GM23338 (cell line): ENCODE measurements at regions not wholly inside any gene's neighbourhood (a gene's known extent, or its start where the extent isn't known, plus 50 kb on each side); places are given as distances from the start of the nearest gene placed in this dataset.

Experiments used
- CREB1 ChIP-seq: fragments of 250-450 bp; sonication (Bioruptor Pico); IDR thresholded peaks from 2 replicates; pipeline ENCODE4 v1.5.0; 2020; ENCODE audit warnings: low read depth, mild to moderate bottlenecking, moderate library complexity
- EZH2 ChIP-seq: fragments of 200-600 bp; sonication (generic); IDR thresholded peaks from one replicate; pipeline ENCODE4 v1.8.0; 2017; ENCODE audit warnings: antibody characterized with exemption, mild to moderate bottlenecking, low read depth; ENCODE audit not compliant: unreplicated experiment
- EZH2phosphoT487 ChIP-seq: fragments of 200-600 bp; sonication (generic); IDR thresholded peaks from one replicate; pipeline ENCODE4 v1.8.1; 2018; ENCODE audit warnings: antibody characterized with exemption; ENCODE audit not compliant: unreplicated experiment
- JUNB ChIP-seq: IDR thresholded peaks from one replicate; pipeline ENCODE4 v1.6.1; 2016; ENCODE audit warnings: antibody characterized with exemption; ENCODE audit not compliant: unreplicated experiment
- POLR2AphosphoS5 ChIP-seq: IDR thresholded peaks from 2 replicates; pipeline ENCODE4 v1.6.1; 2016; ENCODE audit warnings: antibody characterized with exemption, low read depth
- ZNF114 ChIP-seq: fragments of 250-450 bp; sonication (Bioruptor Pico); IDR thresholded peaks from 2 replicates; pipeline ENCODE4 v1.5.0; 2020; ENCODE audit warnings: mild to moderate bottlenecking, moderate library complexity
- ZNF331 ChIP-seq: fragments of 250-450 bp; sonication (Bioruptor Pico); IDR thresholded peaks from 2 replicates; pipeline ENCODE4 v1.5.0; 2020; ENCODE audit warnings: low read depth, mild to moderate bottlenecking, moderate library complexity
- TF ChIP-seq, protein P1 (sequence below), 2 experiments: fragments of 200-600 bp in 1 of 2; sonication (generic) in 1 of 2; conservative IDR thresholded peaks; 2 replicates each; pipeline versions ENCODE4 v1.5.1 to v1.6.1; 2016 to 2017; ENCODE audit warnings: antibody characterized with exemption in 2 of 2, low read depth in 2 of 2, mild to moderate bottlenecking in 2 of 2, moderate library complexity in 1 of 2
- TF ChIP-seq, protein P2 (sequence below): IDR thresholded peaks from one replicate; pipeline ENCODE4 v1.6.1; 2018; ENCODE audit warnings: antibody characterized with exemption; ENCODE audit not compliant: unreplicated experiment
- TF ChIP-seq, protein P3 (sequence below): IDR thresholded peaks from 2 replicates; pipeline ENCODE4 v1.6.1; 2016; ENCODE audit warnings: antibody characterized with exemption

DNA sequence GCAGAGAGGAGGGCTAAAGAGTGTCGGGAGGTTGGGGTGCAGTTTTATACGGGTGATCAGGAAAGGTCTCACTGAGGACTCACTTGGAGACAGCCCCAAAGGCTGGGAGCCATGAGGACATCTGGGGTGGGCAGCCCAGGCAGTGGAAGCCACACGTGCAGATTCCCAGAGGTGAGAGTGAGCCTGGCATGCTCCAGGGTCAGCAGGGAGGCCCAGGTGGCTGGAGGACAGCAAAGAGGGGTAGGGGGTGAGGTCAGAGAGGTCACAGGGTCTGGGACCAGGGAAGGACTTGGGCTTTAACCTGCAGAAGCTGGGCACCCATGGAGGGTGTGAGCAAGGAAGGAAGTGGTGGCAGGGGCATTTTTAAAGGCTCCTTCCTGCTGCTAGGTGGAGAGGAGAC is 481.7 kb downstream of the MATN1 start:
- TF ChIP-seq, protein P1, sequence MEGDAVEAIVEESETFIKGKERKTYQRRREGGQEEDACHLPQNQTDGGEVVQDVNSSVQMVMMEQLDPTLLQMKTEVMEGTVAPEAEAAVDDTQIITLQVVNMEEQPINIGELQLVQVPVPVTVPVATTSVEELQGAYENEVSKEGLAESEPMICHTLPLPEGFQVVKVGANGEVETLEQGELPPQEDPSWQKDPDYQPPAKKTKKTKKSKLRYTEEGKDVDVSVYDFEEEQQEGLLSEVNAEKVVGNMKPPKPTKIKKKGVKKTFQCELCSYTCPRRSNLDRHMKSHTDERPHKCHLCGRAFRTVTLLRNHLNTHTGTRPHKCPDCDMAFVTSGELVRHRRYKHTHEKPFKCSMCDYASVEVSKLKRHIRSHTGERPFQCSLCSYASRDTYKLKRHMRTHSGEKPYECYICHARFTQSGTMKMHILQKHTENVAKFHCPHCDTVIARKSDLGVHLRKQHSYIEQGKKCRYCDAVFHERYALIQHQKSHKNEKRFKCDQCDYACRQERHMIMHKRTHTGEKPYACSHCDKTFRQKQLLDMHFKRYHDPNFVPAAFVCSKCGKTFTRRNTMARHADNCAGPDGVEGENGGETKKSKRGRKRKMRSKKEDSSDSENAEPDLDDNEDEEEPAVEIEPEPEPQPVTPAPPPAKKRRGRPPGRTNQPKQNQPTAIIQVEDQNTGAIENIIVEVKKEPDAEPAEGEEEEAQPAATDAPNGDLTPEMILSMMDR (conservative IDR thresholded peaks at IDR 0.05; ENCODE audit: low read depth in 2 of 2): no peak
- TF ChIP-seq, protein P2, sequence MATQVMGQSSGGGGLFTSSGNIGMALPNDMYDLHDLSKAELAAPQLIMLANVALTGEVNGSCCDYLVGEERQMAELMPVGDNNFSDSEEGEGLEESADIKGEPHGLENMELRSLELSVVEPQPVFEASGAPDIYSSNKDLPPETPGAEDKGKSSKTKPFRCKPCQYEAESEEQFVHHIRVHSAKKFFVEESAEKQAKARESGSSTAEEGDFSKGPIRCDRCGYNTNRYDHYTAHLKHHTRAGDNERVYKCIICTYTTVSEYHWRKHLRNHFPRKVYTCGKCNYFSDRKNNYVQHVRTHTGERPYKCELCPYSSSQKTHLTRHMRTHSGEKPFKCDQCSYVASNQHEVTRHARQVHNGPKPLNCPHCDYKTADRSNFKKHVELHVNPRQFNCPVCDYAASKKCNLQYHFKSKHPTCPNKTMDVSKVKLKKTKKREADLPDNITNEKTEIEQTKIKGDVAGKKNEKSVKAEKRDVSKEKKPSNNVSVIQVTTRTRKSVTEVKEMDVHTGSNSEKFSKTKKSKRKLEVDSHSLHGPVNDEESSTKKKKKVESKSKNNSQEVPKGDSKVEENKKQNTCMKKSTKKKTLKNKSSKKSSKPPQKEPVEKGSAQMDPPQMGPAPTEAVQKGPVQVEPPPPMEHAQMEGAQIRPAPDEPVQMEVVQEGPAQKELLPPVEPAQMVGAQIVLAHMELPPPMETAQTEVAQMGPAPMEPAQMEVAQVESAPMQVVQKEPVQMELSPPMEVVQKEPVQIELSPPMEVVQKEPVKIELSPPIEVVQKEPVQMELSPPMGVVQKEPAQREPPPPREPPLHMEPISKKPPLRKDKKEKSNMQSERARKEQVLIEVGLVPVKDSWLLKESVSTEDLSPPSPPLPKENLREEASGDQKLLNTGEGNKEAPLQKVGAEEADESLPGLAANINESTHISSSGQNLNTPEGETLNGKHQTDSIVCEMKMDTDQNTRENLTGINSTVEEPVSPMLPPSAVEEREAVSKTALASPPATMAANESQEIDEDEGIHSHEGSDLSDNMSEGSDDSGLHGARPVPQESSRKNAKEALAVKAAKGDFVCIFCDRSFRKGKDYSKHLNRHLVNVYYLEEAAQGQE: no peak
- TF ChIP-seq JUNB: no peak
- TF ChIP-seq, protein P3, sequence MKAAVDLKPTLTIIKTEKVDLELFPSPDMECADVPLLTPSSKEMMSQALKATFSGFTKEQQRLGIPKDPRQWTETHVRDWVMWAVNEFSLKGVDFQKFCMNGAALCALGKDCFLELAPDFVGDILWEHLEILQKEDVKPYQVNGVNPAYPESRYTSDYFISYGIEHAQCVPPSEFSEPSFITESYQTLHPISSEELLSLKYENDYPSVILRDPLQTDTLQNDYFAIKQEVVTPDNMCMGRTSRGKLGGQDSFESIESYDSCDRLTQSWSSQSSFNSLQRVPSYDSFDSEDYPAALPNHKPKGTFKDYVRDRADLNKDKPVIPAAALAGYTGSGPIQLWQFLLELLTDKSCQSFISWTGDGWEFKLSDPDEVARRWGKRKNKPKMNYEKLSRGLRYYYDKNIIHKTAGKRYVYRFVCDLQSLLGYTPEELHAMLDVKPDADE: no peak
- TF ChIP-seq CREB1 (CRISPR knock-in tag): no peak
- no peak for TF ChIP-seq EZH2phosphoT487
- no peak for TF ChIP-seq EZH2
- no peak for TF ChIP-seq ZNF331 (CRISPR knock-in tag)
- no peak for TF ChIP-seq POLR2AphosphoS5
- no peak for TF ChIP-seq ZNF114 (CRISPR knock-in tag)
